ENCODE measurements at regions not wholly inside any gene's neighbourhood (a gene's known extent, or its start where the extent isn't known, plus 50 kb on each side); places are given as distances from the start of the nearest gene placed in this dataset.

- no peak for TF ChIP-seq CTCF (IDR thresholded peaks at IDR 0.05)
- no peaks in the 10 kb centered on the region for H3K4me1 Mint-ChIP-seq (ENCODE audit: low read depth)
- Histone ChIP-seq H3K4me1 (ENCODE audit: insufficient read depth, low read length) (no peaks in the 10 kb centered on the region), H3K4me3 (ENCODE audit: low read length) (no peak overlapping the region), H3K27ac (ENCODE audit: low read depth in 1 of 2, low read length in 2 of 2) (no peak overlapping the region), H3K36me3 (ENCODE audit: insufficient read depth, low read length) (no peaks in the 10 kb centered on the region), H3K27me3 (ENCODE audit: control insufficient read depth in 1 of 2, insufficient read depth in 2 of 2, low read length in 2 of 2) (no peaks in the 10 kb centered on the region), H3K9me3 (ENCODE audit: control insufficient read depth in 1 of 2, insufficient read depth in 1 of 2, low read length in 2 of 2) (no peaks in the 10 kb centered on the region)
- ATAC-seq (ENCODE audit: poor library complexity): no peak
- no peak overlapping the region for H3K27ac Mint-ChIP-seq
- DNase-seq: no peak
- intact Hi-C loops (cut with DNase I, micrococcal nuclease): no loop called here
- POLR2A ChIA-PET: no interaction called here
- H3K4me3 Mint-ChIP-seq: no peak overlapping the region
- CTCF ChIA-PET: no interaction called here
- no peaks in the 10 kb centered on the region for H3K9me3 Mint-ChIP-seq
- peaks cover 8% of the 10 kb centered on the region for H3K27me3 Mint-ChIP-seq
- no peaks in the 10 kb centered on the region for H3K36me3 Mint-ChIP-seq (ENCODE audit: low read depth)
These were observed 358.2 kb downstream of the RPS6KC1 start for GRCh38 chr1:213409208-213409631.

- POLR2A ChIA-PET: no interaction called here
- Mint-ChIP-seq H3K4me1 (ENCODE audit: low read depth) (no peaks in the 10 kb centered on the region), H3K9me3 (no peaks in the 10 kb centered on the region), H3K27me3 (peaks cover 8% of the 10 kb centered on the region), H3K36me3 (ENCODE audit: low read depth) (no peaks in the 10 kb centered on the region), H3K27ac (no peak overlapping the region), H3K4me3 (no peak overlapping the region)
- H3K4me1 ChIP-seq (ENCODE audit: insufficient read depth, low read length): no peaks in the 10 kb centered on the region
- no peak overlapping the region for H3K27ac ChIP-seq (ENCODE audit: low read depth in 1 of 2, low read length in 2 of 2)
- intact Hi-C loops (cut with DNase I, micrococcal nuclease): no loop called here
- H3K36me3 ChIP-seq (ENCODE audit: insufficient read depth, low read length): no peaks in the 10 kb centered on the region
- ATAC-seq (ENCODE audit: poor library complexity): no peak
- no peak overlapping the region for H3K4me3 ChIP-seq (ENCODE audit: low read length)
- CTCF ChIA-PET: no interaction called here
- H3K27me3 ChIP-seq (ENCODE audit: control insufficient read depth in 1 of 2, insufficient read depth in 2 of 2, low read length in 2 of 2): no peaks in the 10 kb centered on the region
- H3K9me3 ChIP-seq (ENCODE audit: control insufficient read depth in 1 of 2, insufficient read depth in 1 of 2, low read length in 2 of 2): no peaks in the 10 kb centered on the region
- no peak for DNase-seq
- TF ChIP-seq CTCF (IDR thresholded peaks at IDR 0.05): no peak
These were observed 358.9 kb downstream of the RPS6KC1 start for GRCh38 chr1:213409971-213410370.

- Mint-ChIP-seq H3K27ac (no peak overlapping the region), H3K9me3 (no peaks in the 10 kb centered on the region), H3K4me1 (ENCODE audit: low read depth) (no peaks in the 10 kb centered on the region), H3K36me3 (ENCODE audit: low read depth) (no peaks in the 10 kb centered on the region), H3K4me3 (no peak overlapping the region), H3K27me3 (peaks cover 12% of the 10 kb centered on the region)
- POLR2A ChIA-PET: no interaction called here
- no peak overlapping the region for H3K27ac ChIP-seq (ENCODE audit: low read depth in 1 of 2, low read length in 2 of 2)
- TF ChIP-seq CTCF (IDR thresholded peaks at IDR 0.05): no peak
- DNase-seq (no peak), ATAC-seq (ENCODE audit: poor library complexity) (no peak)
- H3K27me3 ChIP-seq (ENCODE audit: control insufficient read depth in 1 of 2, insufficient read depth in 2 of 2, low read length in 2 of 2): no peaks in the 10 kb centered on the region
- intact Hi-C loops (cut with DNase I, micrococcal nuclease): no loop called here
- no peaks in the 10 kb centered on the region for H3K4me1 ChIP-seq (ENCODE audit: insufficient read depth, low read length)
- peaks cover 0 to 7% of the 10 kb centered on the region in 2 experiments for H3K9me3 ChIP-seq (ENCODE audit: control insufficient read depth in 1 of 2, insufficient read depth in 1 of 2, low read length in 2 of 2)
- no peaks in the 10 kb centered on the region for H3K36me3 ChIP-seq (ENCODE audit: insufficient read depth, low read length)
- CTCF ChIA-PET: no interaction called here
- H3K4me3 ChIP-seq (ENCODE audit: low read length): no peak overlapping the region
These were observed 363.3 kb downstream of the RPS6KC1 start for GRCh38 chr1:213414346-213414745.

Data from CD4-positive, alpha-beta T cell (primary cell).